Dendritic cell treated with granulocyte-macrophage colony-stimulating factor and Interleukin-4, amounts not matched to agents 40 ng/mL and 50 ng/mL, for 4 days (primary cell): ENCODE measurements at regions not wholly inside any gene's neighbourhood (a gene's known extent, or its start where the extent isn't known, plus 50 kb on each side); places are given as distances from the start of the nearest gene placed in this dataset.

ENCODE experiments used
- H3K27ac Mint-ChIP-seq: one replicate; pipeline ENCODE4 v1.8.0; 2022; ENCODE audit warnings: mild to moderate bottlenecking, mixed read lengths
- H3K27me3 Mint-ChIP-seq: one replicate; pipeline ENCODE4 v1.8.0; 2022; ENCODE audit warnings: mild to moderate bottlenecking, mixed read lengths
- H3K36me3 Mint-ChIP-seq: one replicate; pipeline ENCODE4 v1.8.0; 2022; ENCODE audit warnings: low read depth, mixed read lengths
- H3K4me1 Mint-ChIP-seq: one replicate; pipeline ENCODE4 v1.8.0; 2022; ENCODE audit warnings: low read depth, mixed read lengths
- H3K4me3 Mint-ChIP-seq: one replicate; pipeline ENCODE4 v1.8.0; 2022; ENCODE audit warnings: mild to moderate bottlenecking, moderate library complexity, mixed read lengths
- H3K9me3 Mint-ChIP-seq: one replicate; pipeline ENCODE4 v1.8.0; 2022; ENCODE audit warnings: mixed read lengths
- intact Hi-C: fragments of 100-400 bp; cut with micrococcal nuclease; formaldehyde crosslinking; loops from one replicate; pipeline ENCODE4 v1.15.0; 2022

DNA sequence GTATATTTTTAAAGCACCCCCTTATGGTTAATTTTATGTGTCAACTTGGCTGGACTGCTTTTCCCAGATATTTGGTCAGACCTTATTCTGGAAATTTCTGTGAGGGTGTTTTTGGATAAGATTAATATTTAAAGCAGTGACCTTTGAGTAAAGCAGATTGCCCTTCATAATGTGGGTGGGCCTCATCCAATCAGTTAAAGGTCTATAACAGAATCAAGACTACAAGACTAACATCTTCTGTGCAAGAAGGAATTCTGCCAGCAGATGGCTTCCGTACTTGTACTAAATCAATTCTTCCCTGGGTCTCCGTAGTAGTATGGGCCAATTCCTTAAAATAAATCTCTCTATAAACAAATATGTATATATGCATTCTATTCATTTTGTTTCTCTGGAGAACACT is 257.6 kb downstream of the ETNK1 start:
- Mint-ChIP-seq H3K9me3 (no peaks in the 10 kb centered on the region), H3K27me3 (no peaks in the 10 kb centered on the region), H3K4me1 (no peaks in the 10 kb centered on the region), H3K27ac (no peak overlapping the region), H3K4me3 (no peak overlapping the region), H3K36me3 (no peaks in the 10 kb centered on the region)
- intact Hi-C loops = no loop called here

DNA sequence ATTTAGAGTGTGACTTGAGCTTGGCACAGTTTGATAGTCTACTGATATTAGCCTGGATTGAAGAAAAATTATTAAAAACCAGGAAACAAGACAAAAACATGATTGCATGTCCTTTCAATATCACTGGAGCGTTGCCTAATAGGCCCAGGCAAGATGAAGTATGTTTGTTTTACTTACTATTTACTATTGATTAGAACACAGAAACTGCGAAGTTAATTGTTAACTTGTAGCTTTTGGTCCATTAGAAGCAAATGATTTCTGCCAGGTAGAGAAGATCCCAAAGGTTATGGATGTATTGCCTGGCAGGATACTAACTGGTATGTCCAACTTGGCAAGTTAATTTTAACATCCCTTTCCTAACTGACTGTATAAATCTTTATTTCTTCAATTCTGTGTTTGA is 268.9 kb downstream of the ETNK1 start:
- Mint-ChIP-seq H3K27ac (no peak overlapping the region), H3K27me3 (no peaks in the 10 kb centered on the region), H3K4me3 (no peak overlapping the region), H3K36me3 (no peaks in the 10 kb centered on the region), H3K9me3 (peaks cover 44% of the 10 kb centered on the region), H3K4me1 (no peaks in the 10 kb centered on the region)
- intact Hi-C loops = no loop called here

DNA sequence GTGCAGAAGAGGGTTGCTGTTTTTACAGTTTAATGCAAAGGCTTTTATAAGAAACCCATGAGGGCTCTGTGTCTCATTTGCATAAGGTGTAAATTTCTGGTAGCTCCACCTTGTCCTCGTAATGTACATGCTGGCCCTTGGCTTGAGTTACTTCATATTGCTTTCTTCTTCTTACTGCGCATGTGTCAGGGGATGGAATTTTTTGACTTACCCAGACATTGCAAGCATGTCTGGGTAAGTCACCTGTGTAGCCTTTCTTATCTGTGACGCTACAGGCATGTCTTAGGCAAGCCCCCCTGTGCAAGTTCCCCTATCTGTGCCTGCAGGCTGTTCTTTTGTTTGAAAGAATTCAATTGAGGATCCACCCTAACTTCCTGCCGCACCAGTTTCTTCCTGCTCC is 274.2 kb downstream of the ETNK1 start:
- H3K27ac Mint-ChIP-seq = no peak overlapping the region
- H3K36me3 Mint-ChIP-seq = no peaks in the 10 kb centered on the region
- H3K27me3 Mint-ChIP-seq = no peaks in the 10 kb centered on the region
- intact Hi-C loops = no loop called here
- H3K4me1 Mint-ChIP-seq = no peaks in the 10 kb centered on the region
- no peak overlapping the region for H3K4me3 Mint-ChIP-seq
- H3K9me3 Mint-ChIP-seq = peaks cover 7% of the 10 kb centered on the region

DNA sequence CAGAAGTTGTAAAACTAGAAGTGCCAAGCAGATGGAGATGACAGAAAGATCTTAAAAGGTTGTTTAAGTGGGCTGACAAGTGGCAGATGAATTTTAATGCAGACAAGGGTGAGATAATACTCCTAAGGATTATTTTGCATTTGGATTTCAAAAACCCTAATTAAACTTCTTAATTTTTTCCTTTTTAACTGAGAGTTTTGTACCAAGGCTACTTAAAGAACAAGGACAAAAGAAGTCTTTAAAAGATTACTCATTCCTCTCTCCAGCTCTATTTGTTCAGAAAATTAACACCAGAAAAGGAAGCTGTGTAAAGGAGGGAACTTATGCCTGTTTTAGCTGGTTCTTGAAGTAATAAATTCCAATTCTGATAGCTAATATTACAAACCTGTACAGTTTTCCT is 275.4 kb downstream of the ETNK1 start:
- no peaks in the 10 kb centered on the region for H3K4me1 Mint-ChIP-seq
- intact Hi-C loops = no loop called here

DNA sequence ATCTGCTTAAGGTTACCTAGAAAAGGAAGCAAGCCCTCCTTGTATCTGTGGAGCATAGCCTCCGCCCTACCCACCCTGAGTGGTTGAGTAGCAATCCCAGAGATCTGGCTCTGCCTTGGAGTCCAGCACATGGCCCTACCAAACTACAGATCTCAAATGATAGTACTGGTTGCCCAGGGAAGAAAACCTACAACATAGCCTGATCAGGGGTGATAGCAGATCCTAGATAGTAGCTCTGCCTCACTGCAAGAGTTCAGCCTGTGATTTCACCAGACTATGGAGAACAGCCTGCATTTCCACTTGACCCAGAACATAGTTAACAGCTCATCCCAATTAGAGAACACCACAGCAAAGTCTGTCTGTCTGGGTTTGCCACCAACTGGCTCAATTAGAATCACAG is 279.5 kb downstream of the ETNK1 start:
- Mint-ChIP-seq H3K27me3 (no peaks in the 10 kb centered on the region), H3K36me3 (no peaks in the 10 kb centered on the region), H3K27ac (no peak overlapping the region), H3K9me3 (peaks cover 4% of the 10 kb centered on the region), H3K4me3 (no peak overlapping the region), H3K4me1 (no peaks in the 10 kb centered on the region)
- intact Hi-C loops = no loop called here

More for the DNA sequence above, 275.4 kb downstream of the ETNK1 start:
- Mint-ChIP-seq H3K9me3 (peaks cover 7% of the 10 kb centered on the region), H3K27ac (no peak overlapping the region), H3K27me3 (no peaks in the 10 kb centered on the region), H3K36me3 (no peaks in the 10 kb centered on the region), H3K4me3 (no peak overlapping the region)

DNA sequence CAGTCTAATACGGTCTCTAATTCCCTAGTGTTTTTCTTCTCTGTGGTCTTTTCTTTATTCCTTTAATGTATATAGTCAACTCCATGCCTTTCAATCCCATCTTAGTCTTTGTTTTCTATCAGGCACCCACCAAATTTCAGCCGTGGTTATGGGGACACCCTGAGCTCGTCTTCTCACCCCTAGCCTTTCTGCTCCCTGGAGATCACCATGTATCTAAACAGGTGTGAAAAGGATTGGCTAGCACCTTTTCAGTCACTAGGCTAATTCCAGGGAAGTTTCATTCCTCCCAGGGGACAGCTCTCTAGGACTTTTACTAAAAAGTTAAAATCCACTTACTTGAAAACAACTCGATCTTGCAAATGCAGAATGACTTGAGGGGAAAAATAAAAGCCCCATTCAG is 291.3 kb downstream of the ETNK1 start:
- intact Hi-C loops = no loop called here
- no peak overlapping the region for H3K27ac Mint-ChIP-seq
- H3K36me3 Mint-ChIP-seq = no peaks in the 10 kb centered on the region
- H3K9me3 Mint-ChIP-seq = peaks cover 7% of the 10 kb centered on the region
- no peaks in the 10 kb centered on the region for H3K4me1 Mint-ChIP-seq
- H3K4me3 Mint-ChIP-seq = no peak overlapping the region
- H3K27me3 Mint-ChIP-seq = no peaks in the 10 kb centered on the region

DNA sequence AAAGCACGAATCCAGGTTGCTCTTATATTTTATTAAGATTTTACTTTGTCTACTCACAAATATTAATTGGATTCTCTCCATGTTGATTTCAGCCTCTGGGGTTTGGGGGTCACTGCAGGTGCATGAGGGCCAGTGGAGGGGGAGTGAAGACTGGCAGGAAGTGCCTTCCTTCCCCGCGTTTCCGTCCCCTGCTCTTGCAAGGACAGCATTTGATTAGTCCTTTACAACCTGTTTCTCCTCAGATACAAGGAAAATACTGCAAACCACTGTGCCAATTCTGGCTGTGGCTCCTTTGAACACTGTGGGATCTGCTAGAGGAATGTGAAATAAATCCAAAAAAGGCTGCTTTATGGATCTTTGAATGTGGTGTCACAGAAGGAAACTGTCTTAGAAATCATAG is 291.8 kb downstream of the ETNK1 start:
- Mint-ChIP-seq H3K27ac (no peak overlapping the region), H3K4me1 (no peaks in the 10 kb centered on the region), H3K36me3 (no peaks in the 10 kb centered on the region), H3K27me3 (no peaks in the 10 kb centered on the region), H3K4me3 (no peak overlapping the region), H3K9me3 (peaks cover 7% of the 10 kb centered on the region)
- intact Hi-C loops = no loop called here

DNA sequence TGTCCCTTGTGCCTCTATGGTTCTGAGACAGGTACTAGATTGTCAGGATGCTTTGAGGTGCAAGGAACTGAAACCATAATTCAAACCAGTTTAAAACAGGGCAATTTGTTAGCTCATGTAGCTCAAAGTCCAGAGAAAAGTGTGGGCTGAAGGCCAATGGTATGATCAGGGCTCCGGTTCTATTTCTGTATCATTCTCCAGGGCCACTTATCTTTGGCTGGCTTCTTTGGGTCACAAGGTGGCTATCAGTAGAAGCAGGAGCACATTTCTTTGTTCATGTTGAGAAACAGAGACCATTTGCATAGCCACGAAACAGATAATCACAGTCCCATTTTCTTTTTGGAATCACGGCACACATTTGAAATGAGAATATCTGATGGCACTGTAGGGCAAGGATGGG is 294.9 kb downstream of the ETNK1 start:
- H3K4me3 Mint-ChIP-seq = no peak overlapping the region
- H3K27me3 Mint-ChIP-seq = no peaks in the 10 kb centered on the region
- intact Hi-C loops = no loop called here
- no peak overlapping the region for H3K27ac Mint-ChIP-seq
- H3K4me1 Mint-ChIP-seq = no peaks in the 10 kb centered on the region
- peaks cover 7% of the 10 kb centered on the region for H3K9me3 Mint-ChIP-seq
- no peaks in the 10 kb centered on the region for H3K36me3 Mint-ChIP-seq

DNA sequence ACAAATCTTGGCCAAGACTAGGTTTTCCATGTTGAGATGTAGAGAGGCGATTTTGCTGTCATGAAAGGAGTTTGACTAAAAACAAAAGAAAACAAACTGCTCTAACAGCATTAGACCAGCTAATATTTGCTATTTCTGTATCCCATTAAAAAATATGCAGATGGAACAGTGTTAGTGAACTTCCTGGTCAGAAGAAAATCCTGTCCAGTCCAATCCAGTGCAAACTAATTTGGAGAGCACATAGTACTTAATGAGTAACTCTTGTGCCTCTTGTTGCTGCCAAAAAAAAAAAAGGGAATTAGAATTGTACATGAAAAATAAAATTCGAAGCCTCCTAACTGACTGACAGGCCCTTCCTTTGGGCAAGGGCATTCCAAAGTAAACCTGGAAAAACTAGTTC is 298.8 kb downstream of the ETNK1 start:
- Mint-ChIP-seq H3K27ac (no peak overlapping the region), H3K36me3 (no peaks in the 10 kb centered on the region), H3K4me3 (no peak overlapping the region), H3K27me3 (no peaks in the 10 kb centered on the region), H3K9me3 (no peaks in the 10 kb centered on the region), H3K4me1 (no peaks in the 10 kb centered on the region)
- intact Hi-C loops = no loop called here

DNA sequence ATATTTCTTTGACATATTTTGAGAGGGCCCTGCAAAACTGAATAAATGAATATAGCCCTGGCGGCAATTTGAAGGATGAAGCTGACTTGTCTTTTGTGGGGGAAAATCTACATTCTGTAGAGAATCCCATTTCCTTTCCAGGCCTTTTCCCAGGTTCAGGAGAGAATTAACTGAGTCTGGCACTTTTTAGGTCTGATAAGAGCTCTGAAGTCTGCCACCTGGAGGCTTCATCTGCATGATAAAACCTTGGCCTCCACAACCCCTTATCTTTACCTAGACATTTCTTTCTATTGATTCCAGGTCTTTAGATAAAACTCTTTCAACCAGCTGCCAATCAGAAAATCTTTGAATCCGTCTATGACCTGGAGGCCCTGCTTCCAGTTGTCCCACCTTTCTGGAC is 299.4 kb downstream of the ETNK1 start:
- Mint-ChIP-seq H3K36me3 (no peaks in the 10 kb centered on the region), H3K9me3 (no peaks in the 10 kb centered on the region), H3K27ac (no peak overlapping the region), H3K27me3 (no peaks in the 10 kb centered on the region), H3K4me1 (no peaks in the 10 kb centered on the region), H3K4me3 (no peak overlapping the region)
- intact Hi-C loops = no loop called here

DNA sequence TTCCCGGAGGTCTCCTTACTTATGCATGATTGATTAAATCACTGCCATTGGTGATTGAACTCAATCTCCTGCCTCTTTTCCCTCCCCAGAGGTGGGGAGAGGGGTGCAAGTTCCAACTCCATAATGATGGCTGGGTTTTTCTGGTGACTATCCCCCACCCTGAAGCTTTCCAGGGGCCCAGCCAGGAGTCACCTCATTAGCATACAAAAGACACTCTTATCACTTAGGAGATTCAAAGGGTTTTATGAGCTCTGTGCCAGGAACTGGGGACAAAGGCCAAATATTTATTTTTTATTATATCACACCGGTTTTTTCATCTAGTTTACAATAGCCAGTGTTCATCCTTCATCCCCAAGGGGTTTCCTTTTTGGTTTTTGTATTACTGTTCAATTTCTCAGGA is 300.7 kb downstream of the ETNK1 start:
- intact Hi-C loops = no loop called here
- no peak overlapping the region for H3K4me3 Mint-ChIP-seq
- no peaks in the 10 kb centered on the region for H3K36me3 Mint-ChIP-seq
- H3K9me3 Mint-ChIP-seq = no peaks in the 10 kb centered on the region
- H3K4me1 Mint-ChIP-seq = no peaks in the 10 kb centered on the region
- H3K27ac Mint-ChIP-seq = no peak overlapping the region
- H3K27me3 Mint-ChIP-seq = no peaks in the 10 kb centered on the region

DNA sequence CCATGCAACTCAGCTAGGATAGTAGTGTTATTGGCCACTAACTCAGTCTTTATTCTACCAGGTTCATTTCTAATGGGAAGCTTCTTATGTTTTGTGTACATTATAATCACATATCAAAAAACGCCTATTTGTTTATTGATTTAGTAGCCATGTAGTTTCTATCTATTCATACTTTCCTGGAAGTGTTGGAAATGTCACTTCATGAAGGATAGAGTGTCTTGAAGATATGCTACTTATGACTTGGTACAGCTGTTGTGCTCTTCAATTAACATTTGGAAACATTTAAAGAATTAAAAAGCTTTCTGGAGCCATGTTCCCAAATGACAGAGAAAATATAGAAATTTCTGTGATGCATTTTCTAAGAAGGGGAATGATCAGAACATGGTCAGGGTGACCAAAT is 307.5 kb downstream of the ETNK1 start:
- intact Hi-C loops = no loop called here
- H3K9me3 Mint-ChIP-seq = peaks cover 11% of the 10 kb centered on the region
- no peak overlapping the region for H3K27ac Mint-ChIP-seq
- no peaks in the 10 kb centered on the region for H3K27me3 Mint-ChIP-seq
- H3K4me3 Mint-ChIP-seq = no peak overlapping the region
- no peaks in the 10 kb centered on the region for H3K4me1 Mint-ChIP-seq
- no peaks in the 10 kb centered on the region for H3K36me3 Mint-ChIP-seq

DNA sequence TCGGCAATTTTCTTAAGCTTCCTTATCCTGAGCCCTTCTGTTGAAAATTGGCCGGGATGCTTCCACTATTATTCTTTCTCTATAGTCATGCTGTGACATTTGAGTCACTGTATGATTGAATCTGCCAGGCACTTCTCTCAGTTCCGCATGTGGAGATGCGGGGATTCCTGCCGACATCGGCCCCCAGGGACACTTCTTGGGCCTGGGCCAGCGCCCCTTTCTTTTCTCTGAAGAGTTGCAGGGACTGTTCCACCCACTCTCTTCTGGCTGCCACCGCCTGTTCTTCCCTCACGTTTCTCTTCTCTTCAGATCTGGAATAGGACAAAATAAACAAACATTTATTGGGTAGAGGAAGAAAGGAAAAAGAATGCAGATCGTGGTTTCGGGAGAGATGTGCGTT is 310.1 kb downstream of the ETNK1 start:
- no peaks in the 10 kb centered on the region for H3K4me1 Mint-ChIP-seq
- H3K4me3 Mint-ChIP-seq = no peak overlapping the region
- H3K27ac Mint-ChIP-seq = no peak overlapping the region
- H3K9me3 Mint-ChIP-seq = peaks cover 11% of the 10 kb centered on the region
- intact Hi-C loops = no loop called here
- H3K36me3 Mint-ChIP-seq = no peaks in the 10 kb centered on the region
- no peaks in the 10 kb centered on the region for H3K27me3 Mint-ChIP-seq

DNA sequence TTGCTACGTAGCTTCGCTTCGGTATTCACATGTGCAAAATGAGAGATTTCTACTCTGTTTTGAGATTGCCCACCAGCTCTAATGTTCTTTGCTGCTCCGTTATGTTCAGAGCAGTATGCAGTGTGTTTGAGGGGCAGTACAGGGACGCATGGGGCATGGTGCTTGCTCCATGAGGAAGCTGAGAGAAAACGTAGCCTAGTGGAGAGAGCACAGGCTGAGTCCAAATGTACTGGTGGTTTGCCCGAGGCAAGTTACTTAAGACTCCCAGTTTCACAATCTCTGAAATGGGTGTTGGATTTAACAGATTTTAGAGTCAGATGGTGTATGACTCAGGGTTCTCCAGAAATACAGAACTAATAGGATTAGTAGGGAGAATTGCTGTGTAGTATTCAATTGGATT is 310.5 kb downstream of the ETNK1 start:
- intact Hi-C loops = no loop called here
- H3K4me1 Mint-ChIP-seq = no peaks in the 10 kb centered on the region
- no peak overlapping the region for H3K27ac Mint-ChIP-seq
- no peaks in the 10 kb centered on the region for H3K36me3 Mint-ChIP-seq
- H3K9me3 Mint-ChIP-seq = peaks cover 11% of the 10 kb centered on the region
- H3K27me3 Mint-ChIP-seq = no peaks in the 10 kb centered on the region
- H3K4me3 Mint-ChIP-seq = no peak overlapping the region

DNA sequence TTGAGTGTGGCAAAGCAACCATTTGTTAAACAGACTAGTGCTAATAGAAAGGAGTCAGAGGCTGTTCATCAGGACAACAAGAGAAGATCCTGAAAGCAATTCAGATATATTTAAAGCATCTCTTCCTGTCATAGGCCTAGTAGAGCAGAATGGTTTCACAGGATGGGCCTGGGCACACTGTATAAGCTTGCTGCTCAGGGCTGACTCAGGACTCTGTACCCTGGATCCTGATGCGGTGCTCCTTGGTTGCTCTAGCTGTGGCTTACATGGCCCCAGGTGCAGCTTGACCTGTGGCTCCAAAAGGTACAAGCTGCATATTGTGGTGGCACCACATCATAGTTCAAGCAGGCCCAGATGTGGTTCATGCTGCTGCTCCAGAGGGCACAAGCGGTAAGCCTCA is 313.4 kb downstream of the ETNK1 start:
- Mint-ChIP-seq H3K27me3 (no peaks in the 10 kb centered on the region), H3K4me3 (no peak overlapping the region), H3K36me3 (no peaks in the 10 kb centered on the region), H3K9me3 (peaks cover 31% of the 10 kb centered on the region), H3K4me1 (no peaks in the 10 kb centered on the region), H3K27ac (no peak overlapping the region)
- intact Hi-C loops = no loop called here

DNA sequence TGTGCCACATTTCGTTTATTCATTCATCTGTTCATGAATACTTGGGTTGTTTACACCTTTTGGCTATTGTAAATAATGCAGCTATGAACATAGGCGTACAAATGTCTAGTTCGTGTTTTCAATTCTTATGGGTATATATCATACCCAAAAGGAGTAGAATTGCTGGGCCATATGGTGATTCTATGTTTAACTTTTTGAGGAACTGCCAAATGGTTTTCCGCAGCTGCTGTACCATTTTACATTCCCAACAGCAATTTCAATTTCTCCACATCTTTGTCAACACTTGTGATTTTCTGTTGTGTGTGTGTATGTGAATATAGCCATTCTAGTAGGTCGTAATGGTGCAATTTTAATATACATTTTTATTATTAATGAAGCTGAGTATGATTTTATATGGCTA is 326.2 kb downstream of the ETNK1 start:
- Mint-ChIP-seq H3K4me3 (no peak overlapping the region), H3K36me3 (no peaks in the 10 kb centered on the region), H3K4me1 (no peaks in the 10 kb centered on the region), H3K9me3 (peaks cover 34% of the 10 kb centered on the region), H3K27me3 (no peaks in the 10 kb centered on the region), H3K27ac (no peak overlapping the region)
- intact Hi-C loops = no loop called here
